HG03354 (cell line): ENCODE measurements at regions not wholly inside any gene's neighbourhood (a gene's known extent, or its start where the extent isn't known, plus 50 kb on each side); places are given as distances from the start of the nearest gene placed in this dataset.
"Not testable (repeated sequence)": the region's sequence is repeated elsewhere in the genome, so short reads cannot be mapped to it uniquely, and the experiment has no call there.

Source experiments
- ATAC-seq: cut with Tn5 transposase; IDR thresholded peaks from one replicate; pipeline ENCODE4 v1.9.1; 2021; ENCODE audit warnings: mild to moderate bottlenecking; ENCODE audit not compliant: unreplicated experiment, poor library complexity, severe bottlenecking

GRCh38 chr20:56762829-56763228 lies 133.7 kb downstream of the TFAP2C start:
- ATAC-seq: no peak

GRCh38 chr20:56764671-56765070 lies 135.6 kb downstream of the TFAP2C start:
- ATAC-seq: no peak

GRCh38 chr20:56765172-56766073 lies 136.3 kb downstream of the TFAP2C start:
- no peak for ATAC-seq

- ATAC-seq: no peak
Measured at GRCh38 chr20:56766528-56766927, 137.4 kb downstream of the TFAP2C start.

GRCh38 chr20:56769921-56770600 lies 141.0 kb downstream of the TFAP2C start:
- ATAC-seq: no peak

- ATAC-seq: no peak
Measured at GRCh38 chr20:56773749-56774148, 144.6 kb downstream of the TFAP2C start.

- no peak for ATAC-seq
Measured at GRCh38 chr20:56774873-56775272, 145.8 kb downstream of the TFAP2C start.

GRCh38 chr20:56776345-56776744 lies 147.2 kb downstream of the TFAP2C start:
- ATAC-seq: no peak

GRCh38 chr20:56778765-56779195 lies 149.7 kb downstream of the TFAP2C start:
- ATAC-seq: no peak

- ATAC-seq: no peak
Measured at GRCh38 chr20:56779452-56780143, 150.5 kb downstream of the TFAP2C start.

GRCh38 chr20:56780266-56780665 lies 151.2 kb downstream of the TFAP2C start:
- ATAC-seq: no peak

GRCh38 chr20:56781108-56781739 lies 152.1 kb downstream of the TFAP2C start:
- ATAC-seq: no peak

GRCh38 chr20:56781987-56782560 lies 153.0 kb downstream of the TFAP2C start:
- not testable (repeated sequence) for ATAC-seq

- not testable (repeated sequence) for ATAC-seq
Measured at GRCh38 chr20:56782814-56783213, 153.7 kb downstream of the TFAP2C start.

- ATAC-seq: no peak
Measured at GRCh38 chr20:56783826-56784225, 154.7 kb downstream of the TFAP2C start.

- no peak for ATAC-seq
Measured at GRCh38 chr20:56786503-56786902, 157.4 kb downstream of the TFAP2C start.

- ATAC-seq: no peak
Measured at GRCh38 chr20:56788041-56788670, 159.1 kb downstream of the TFAP2C start.

- ATAC-seq: no peak
Measured at GRCh38 chr20:56788671-56789610, 159.8 kb downstream of the TFAP2C start.
